HCT116 (cell line): ENCODE measurements at regions not wholly inside any gene's neighbourhood (a gene's known extent, or its start where the extent isn't known, plus 50 kb on each side); places are given as distances from the start of the nearest gene placed in this dataset.

Experiments
- ATAC-seq: fragments of 200-7000 bp; cut with Tn5 transposase; 2 replicates; pipeline ENCODE4 v1.9.1; 2020; ENCODE audit warnings: mild to moderate bottlenecking, moderate library complexity
- BruUV-seq: library from RNA; stranded (reverse); fragments of 400-500 nt; replicated peaks from 2 replicates; lab custom pipeline; 2021; lab: Mats Ljungman, UMichigan
- CTCF ChIA-PET: fragments of 300-600 bp; sonication (Branson Sonifier 250); formaldehyde crosslinking; loops from one replicate; lab custom pipeline; 2021; ENCODE audit warnings: antibody characterized with exemption; lab: Charles Lee
- POLR2A ChIA-PET: fragments of 300-600, 350-600 bp; sonication (Branson Sonifier 250); formaldehyde crosslinking; loops from one replicate; lab custom pipeline; 2021; ENCODE audit warnings: antibody characterized with exemption; lab: Charles Lee
- RAD21 ChIA-PET, 2 experiments: fragments of 300-600 bp; sonication (Branson Sonifier 250); formaldehyde crosslinking; loops; one replicate each; lab custom pipeline; 2023; ENCODE audit warnings: low total read pairs in 2 of 2; ENCODE audit not compliant: uncharacterized antibody in 2 of 2, unreplicated experiment in 2 of 2, low non-redundant PET in 1 of 2; lab: Charles Lee
- DNase-seq: peaks from one replicate; pipeline ENCODE4 v3.0.0-alpha.2; 2010; ENCODE audit warnings: low read depth, low spot score
- H2AFZ ChIP-seq: fragments of 200-600 bp; shearing (Covaris generic), sonication (generic); 2 replicates; pipeline ENCODE4 v1.6.1; 2017; ENCODE audit warnings: low read depth, mixed run types, mixed read lengths, antibody characterized with exemption, low read length; ENCODE audit not compliant: poor library complexity, severe bottlenecking
- H3K27ac ChIP-seq: 2 replicates; pipeline ENCODE4 v1.5.1; 2012; ENCODE audit warnings: low read depth, low read length
- H3K27me3 ChIP-seq: fragments of 200-600 bp; sonication (generic); 2 replicates; pipeline ENCODE4 v1.6.1; 2016; ENCODE audit warnings: mixed run types, low read length, mixed read lengths; ENCODE audit not compliant: insufficient read depth
- H3K36me3 ChIP-seq, 2 experiments: fragments of 200-500 bp in 1 of 2; fragments of 200-600 bp in 1 of 2; sonication (Bioruptor generic) in 1 of 2; sonication (generic) in 1 of 2; 2 replicates each; pipeline versions ENCODE4 v1.5.1 to v1.6.1; 2014 to 2016; ENCODE audit warnings: low read length in 2 of 2, inconsistent platforms in 1 of 2, mixed read lengths in 1 of 2, mixed run types in 1 of 2; ENCODE audit not compliant: insufficient read depth in 2 of 2, control insufficient read depth in 1 of 2
- H3K4me1 ChIP-seq, 2 experiments: fragments of 200-600 bp in 1 of 2; sonication (generic) in 1 of 2; 2 replicates each; pipeline versions ENCODE4 v1.5.1 to v1.6.1; 2012 to 2017; ENCODE audit warnings: low read length in 2 of 2, inconsistent platforms in 1 of 2, mild to moderate bottlenecking in 1 of 2, mixed read lengths in 1 of 2, mixed run types in 1 of 2, moderate library complexity in 1 of 2; ENCODE audit not compliant: insufficient read depth in 2 of 2, control insufficient read depth in 1 of 2
- H3K4me2 ChIP-seq: fragments of 200-600 bp; sonication (generic); 2 replicates; pipeline ENCODE4 v1.6.1; 2017; ENCODE audit warnings: mixed run types, low read length, mixed read lengths
- H3K4me3 ChIP-seq, 2 experiments: fragments of 200-600 bp in 1 of 2; sonication (generic) in 1 of 2; replicated peaks in 1 of 2; 2 replicates each; pipeline ENCODE4 v1.5.1; 2011 to 2016; ENCODE audit warnings: low read length in 2 of 2, control low read depth in 1 of 2, low read depth in 1 of 2, mild to moderate bottlenecking in 1 of 2, mixed read lengths in 1 of 2, mixed run types in 1 of 2
- H3K79me2 ChIP-seq: fragments of 200-600 bp; sonication (generic); 2 replicates; pipeline ENCODE4 v1.6.1; 2017; ENCODE audit warnings: mild to moderate bottlenecking, mixed run types, low read length, moderate library complexity, mixed read lengths; ENCODE audit not compliant: insufficient read depth
- H3K9ac ChIP-seq: fragments of 200-600 bp; sonication (generic); 2 replicates; pipeline ENCODE4 v1.6.1; 2016; ENCODE audit warnings: low read length, mixed read lengths
- H3K9me2 ChIP-seq: fragments of 200-600 bp; sonication (generic), shearing (Covaris generic); 2 replicates; pipeline ENCODE4 v1.6.1; 2017; ENCODE audit warnings: mixed run types, mild to moderate bottlenecking, moderate library complexity; ENCODE audit not compliant: insufficient read depth
- H3K9me3 ChIP-seq, 2 experiments: fragments of 200-500 bp in 1 of 2; fragments of 200-600 bp in 1 of 2; sonication (Bioruptor generic) in 1 of 2; sonication (generic) in 1 of 2; 2 replicates each; pipeline ENCODE4 v1.6.1; 2014 to 2017; ENCODE audit warnings: low read length in 2 of 2, mixed read lengths in 2 of 2, inconsistent platforms in 1 of 2, low read depth in 1 of 2, mild to moderate bottlenecking in 1 of 2, mixed run types in 1 of 2, moderate library complexity in 1 of 2; ENCODE audit not compliant: control insufficient read depth in 1 of 2, insufficient read depth in 1 of 2
- H4K20me1 ChIP-seq: fragments of 200-600 bp; sonication (generic), shearing (Covaris generic); 2 replicates; pipeline ENCODE4 v1.6.1; 2017; ENCODE audit warnings: mixed run types, mild to moderate bottlenecking, moderate library complexity; ENCODE audit not compliant: insufficient read depth
- ATF3 ChIP-seq: IDR thresholded peaks from 2 replicates; pipeline ENCODE4 v1.6.1; 2012
- CBX3 ChIP-seq: IDR thresholded peaks from 2 replicates; pipeline ENCODE4 v1.6.1; 2012; ENCODE audit warnings: low read depth
- CEBPB ChIP-seq: IDR thresholded peaks from 2 replicates; pipeline ENCODE4 v1.6.1; 2012; ENCODE audit warnings: low read depth
- EGR1 ChIP-seq: IDR thresholded peaks from 2 replicates; pipeline ENCODE4 v1.6.1; 2012; ENCODE audit warnings: low read depth
- ELF1 ChIP-seq: IDR thresholded peaks from 2 replicates; pipeline ENCODE4 v1.6.1; 2012; ENCODE audit warnings: low read depth, borderline replicate concordance
- EZH2 ChIP-seq: fragments of 200-600 bp; sonication (generic); IDR thresholded peaks from 2 replicates; pipeline ENCODE4 v1.6.1; 2017; ENCODE audit warnings: antibody characterized with exemption, mixed run types
- FOSL1 ChIP-seq: IDR thresholded peaks from 2 replicates; pipeline ENCODE4 v1.6.1; 2012; ENCODE audit warnings: low read depth
- JUND ChIP-seq: IDR thresholded peaks from 2 replicates; pipeline ENCODE4 v1.6.1; 2012
- POLR2A ChIP-seq: IDR thresholded peaks from 2 replicates; pipeline ENCODE4 v1.7.0; 2011; ENCODE audit warnings: borderline replicate concordance; ENCODE audit not compliant: insufficient read depth, insufficient read length; ENCODE audit errors: extremely low read depth
- POLR2AphosphoS5 ChIP-seq: IDR thresholded peaks from 2 replicates; pipeline ENCODE4 v1.6.1; 2011; ENCODE audit warnings: mild to moderate bottlenecking, low read depth, low read length, moderate library complexity
- SP1 ChIP-seq: IDR thresholded peaks from 2 replicates; pipeline ENCODE4 v1.6.1; 2012; ENCODE audit warnings: low read depth
- SRF ChIP-seq: IDR thresholded peaks from 2 replicates; pipeline ENCODE4 v1.6.1; 2012; ENCODE audit warnings: low read depth
- TCF7L2 ChIP-seq: IDR thresholded peaks from 2 replicates; pipeline ENCODE4 v1.7.0; 2011; ENCODE audit warnings: borderline replicate concordance, inconsistent platforms; ENCODE audit not compliant: insufficient read depth, insufficient read length; ENCODE audit errors: extremely low read depth
- YY1 ChIP-seq: IDR thresholded peaks from 2 replicates; pipeline ENCODE4 v1.6.1; 2011; ENCODE audit warnings: low read length, low read depth, moderate library complexity, mild to moderate bottlenecking; ENCODE audit not compliant: insufficient replicate concordance; ENCODE audit errors: extremely low read depth
- ZFX ChIP-seq: fragments of 450-650 bp; IDR thresholded peaks from 2 replicates; pipeline ENCODE4 v1.6.1; 2017
- ZNF274 ChIP-seq: fragments of 200-500 bp; sonication (Bioruptor generic); IDR thresholded peaks from 2 replicates; pipeline ENCODE4 v1.6.1; 2014; ENCODE audit warnings: mild to moderate bottlenecking, low read depth, low read length, inconsistent platforms
- intact Hi-C: fragments of 100-400 bp; cut with micrococcal nuclease; formaldehyde crosslinking; loops from 2 replicates; pipeline ENCODE4 v1.10.0; 2022
- TF ChIP-seq, protein P1 (sequence below): IDR thresholded peaks from 2 replicates; pipeline ENCODE4 v1.6.1; 2012
- TF ChIP-seq, protein P2 (sequence below): IDR thresholded peaks from 2 replicates; pipeline ENCODE4 v1.6.1; 2012; ENCODE audit warnings: low read depth

- no TSS peak for BruUV-seq
Measured at GRCh38 chr13:29931696-29932095, 81.3 kb upstream of the UBL3 start.

GRCh38 chr13:29929062-29929847 lies 78.8 kb upstream of the UBL3 start:
- intact Hi-C loops, result loop anchor here (5.0 to 10.0 kb wide), 2 partner anchors 157 to 186 kb away; no protein-coding TSS in a partner anchor
- no TSS peak for BruUV-seq
- CTCF ChIA-PET, result no interaction called here

More at GRCh38 chr13:29931696-29932095, 81.3 kb upstream of the UBL3 start:
- Histone ChIP-seq H3K4me3 (no peak overlapping the region), H3K9me2 (no peaks in the 10 kb centered on the region), H2AFZ (no peak overlapping the region), H4K20me1 (no peaks in the 10 kb centered on the region), H3K36me3 (no peaks in the 10 kb centered on the region), H3K4me1 (no peaks in the 10 kb centered on the region), H3K79me2 (no peaks in the 10 kb centered on the region), H3K27ac (no peak overlapping the region), H3K9ac (no peak overlapping the region), H3K9me3 (no peaks in the 10 kb centered on the region), H3K4me2 (no peak overlapping the region), H3K27me3 (no peaks in the 10 kb centered on the region)
- CTCF ChIA-PET, result interaction anchor here (1.4 kb wide), 1 partner anchor 8 kb away, joined by 5 read pairs; no protein-coding TSS in a partner anchor
- DNase-seq (no peak), ATAC-seq (no peak)
- RAD21 ChIA-PET, result no interaction called here
- TF ChIP-seq POLR2AphosphoS5, result no peak
- TF ChIP-seq FOSL1, result no peak
- TF ChIP-seq CEBPB, result no peak
- POLR2A ChIA-PET, result no interaction called here
- intact Hi-C loops, result no loop called here

More at GRCh38 chr13:29929062-29929847, 78.8 kb upstream of the UBL3 start:
- ChIA-PET RAD21 (no interaction called here), POLR2A (no interaction called here)
- no peak for DNase-seq
- Histone ChIP-seq H4K20me1 (no peaks in the 10 kb centered on the region), H3K9me3 (no peaks in the 10 kb centered on the region), H2AFZ (no peak overlapping the region), H3K9ac (no peak overlapping the region), H3K27ac (no peak overlapping the region), H3K4me3 (no peak overlapping the region), H3K27me3 (no peaks in the 10 kb centered on the region), H3K4me2 (no peak overlapping the region), H3K79me2 (no peaks in the 10 kb centered on the region), H3K4me1 (peaks cover 16 to 22% of the 10 kb centered on the region in 2 experiments), H3K36me3 (no peaks in the 10 kb centered on the region), H3K9me2 (no peaks in the 10 kb centered on the region)
- ATAC-seq, result no peak
- no peak for TF ChIP-seq ZFX
- no peak for TF ChIP-seq YY1
- TF ChIP-seq CEBPB, result no peak
- no peak for TF ChIP-seq SP1
- TF ChIP-seq SRF, result no peak
- TF ChIP-seq ZNF274, result no peak
- TF ChIP-seq POLR2A, result no peak
- TF ChIP-seq, protein P1, sequence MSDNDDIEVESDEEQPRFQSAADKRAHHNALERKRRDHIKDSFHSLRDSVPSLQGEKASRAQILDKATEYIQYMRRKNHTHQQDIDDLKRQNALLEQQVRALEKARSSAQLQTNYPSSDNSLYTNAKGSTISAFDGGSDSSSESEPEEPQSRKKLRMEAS, result no peak
- TF ChIP-seq, protein P2, sequence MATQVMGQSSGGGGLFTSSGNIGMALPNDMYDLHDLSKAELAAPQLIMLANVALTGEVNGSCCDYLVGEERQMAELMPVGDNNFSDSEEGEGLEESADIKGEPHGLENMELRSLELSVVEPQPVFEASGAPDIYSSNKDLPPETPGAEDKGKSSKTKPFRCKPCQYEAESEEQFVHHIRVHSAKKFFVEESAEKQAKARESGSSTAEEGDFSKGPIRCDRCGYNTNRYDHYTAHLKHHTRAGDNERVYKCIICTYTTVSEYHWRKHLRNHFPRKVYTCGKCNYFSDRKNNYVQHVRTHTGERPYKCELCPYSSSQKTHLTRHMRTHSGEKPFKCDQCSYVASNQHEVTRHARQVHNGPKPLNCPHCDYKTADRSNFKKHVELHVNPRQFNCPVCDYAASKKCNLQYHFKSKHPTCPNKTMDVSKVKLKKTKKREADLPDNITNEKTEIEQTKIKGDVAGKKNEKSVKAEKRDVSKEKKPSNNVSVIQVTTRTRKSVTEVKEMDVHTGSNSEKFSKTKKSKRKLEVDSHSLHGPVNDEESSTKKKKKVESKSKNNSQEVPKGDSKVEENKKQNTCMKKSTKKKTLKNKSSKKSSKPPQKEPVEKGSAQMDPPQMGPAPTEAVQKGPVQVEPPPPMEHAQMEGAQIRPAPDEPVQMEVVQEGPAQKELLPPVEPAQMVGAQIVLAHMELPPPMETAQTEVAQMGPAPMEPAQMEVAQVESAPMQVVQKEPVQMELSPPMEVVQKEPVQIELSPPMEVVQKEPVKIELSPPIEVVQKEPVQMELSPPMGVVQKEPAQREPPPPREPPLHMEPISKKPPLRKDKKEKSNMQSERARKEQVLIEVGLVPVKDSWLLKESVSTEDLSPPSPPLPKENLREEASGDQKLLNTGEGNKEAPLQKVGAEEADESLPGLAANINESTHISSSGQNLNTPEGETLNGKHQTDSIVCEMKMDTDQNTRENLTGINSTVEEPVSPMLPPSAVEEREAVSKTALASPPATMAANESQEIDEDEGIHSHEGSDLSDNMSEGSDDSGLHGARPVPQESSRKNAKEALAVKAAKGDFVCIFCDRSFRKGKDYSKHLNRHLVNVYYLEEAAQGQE, result no peak
- TF ChIP-seq TCF7L2, result no peak
- TF ChIP-seq EGR1, result no peak
- TF ChIP-seq CBX3, result no peak
- no peak for TF ChIP-seq FOSL1
- TF ChIP-seq EZH2, result no peak
- no peak for TF ChIP-seq ELF1
- TF ChIP-seq JUND, result no peak
- TF ChIP-seq ATF3, result no peak
